Esophagus (tissue), 2 donors: ENCODE measurements at regions not wholly inside any gene's neighbourhood (a gene's known extent, or its start where the extent isn't known, plus 50 kb on each side); places are given as distances from the start of the nearest gene placed in this dataset.

Experiments used
- H3K27ac ChIP-seq, 2 donors: one replicate each; pipeline ENCODE4 v1.5.1; 2013; ENCODE audit warnings: low read depth in 2 of 2, mild to moderate bottlenecking in 2 of 2, inconsistent platforms in 1 of 2, low read length in 1 of 2, moderate library complexity in 1 of 2
- H3K27me3 ChIP-seq, 2 donors: one replicate each; pipeline ENCODE4 v1.6.1; 2013; ENCODE audit warnings: low read length in 2 of 2, control low read depth in 1 of 2, mild to moderate bottlenecking in 1 of 2; ENCODE audit not compliant: insufficient read depth in 2 of 2, control insufficient read depth in 1 of 2
- H3K36me3 ChIP-seq, 2 donors: one replicate each; pipeline ENCODE4 v1.6.1; 2013; ENCODE audit warnings: low read length in 1 of 2; ENCODE audit not compliant: control insufficient read depth in 2 of 2, insufficient read depth in 2 of 2
- H3K4me1 ChIP-seq, 2 donors: one replicate each; pipeline ENCODE4 v1.6.1; 2013; ENCODE audit warnings: low read length in 1 of 2; ENCODE audit not compliant: control insufficient read depth in 2 of 2, insufficient read depth in 2 of 2
- H3K4me3 ChIP-seq, 2 donors: one replicate each; pipeline ENCODE4 v1.5.1; 2013; ENCODE audit warnings: low read length in 2 of 2, mild to moderate bottlenecking in 2 of 2, low read depth in 1 of 2, moderate library complexity in 1 of 2
- H3K9me3 ChIP-seq, 2 donors: one replicate each; pipeline ENCODE4 v1.6.1; 2013; ENCODE audit warnings: mild to moderate bottlenecking in 2 of 2, low read depth in 1 of 2, low read length in 1 of 2, moderate library complexity in 1 of 2; ENCODE audit not compliant: control insufficient read depth in 2 of 2, insufficient read depth in 1 of 2
- WGBS, 2 donors: extraction: QIAGEN DNeasy Blood & Tissue Kit; methylation state at CpG; one replicate each; pipeline ENCODE4 v1.1.7; 2013; 5-methylcytosine and 5-hydroxymethylcytosine counted together
- donor health status: healthy with polysubstance abuse.
- donor health status: Bipolar disorder and iron deficiency.

DNA sequence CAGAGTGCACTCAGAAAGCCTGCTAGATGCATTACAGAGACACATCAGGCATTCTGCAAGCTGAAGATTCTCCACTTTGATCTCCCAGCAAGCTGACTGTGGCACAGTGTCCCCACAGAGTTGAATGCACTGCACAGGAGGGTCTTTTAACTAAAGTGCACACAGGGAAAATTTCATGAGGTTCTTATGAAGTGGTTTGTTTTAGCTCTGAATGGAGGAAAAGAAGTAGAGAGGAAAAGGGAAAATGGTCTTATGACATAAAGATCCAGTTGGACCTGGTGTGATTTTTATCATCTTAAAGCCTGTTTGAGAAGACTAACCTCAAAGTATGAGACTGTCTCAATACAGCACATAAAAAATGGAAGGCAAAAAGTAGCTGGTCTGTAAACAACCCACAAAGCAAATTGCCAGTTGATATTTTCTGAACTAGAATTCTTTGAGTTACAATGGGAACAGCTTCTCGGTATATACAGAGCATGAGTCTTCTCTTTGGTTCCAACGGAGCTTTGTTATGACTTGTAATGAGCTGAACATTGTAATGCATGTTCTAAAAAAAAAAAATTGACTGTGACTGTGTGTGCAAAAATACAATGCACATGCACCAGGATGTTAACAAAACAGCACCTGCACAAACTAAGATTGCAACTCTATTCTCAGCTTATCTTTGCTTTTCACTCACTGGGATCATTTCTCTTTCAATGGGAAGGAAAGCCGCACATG is 383.0 kb upstream of the ID4 start:
- H3K27me3 ChIP-seq = no peaks in the 10 kb centered on the region
- no peak overlapping the region for H3K4me3 ChIP-seq
- H3K27ac ChIP-seq = no peak overlapping the region
- no peaks in the 10 kb centered on the region for H3K9me3 ChIP-seq
- WGBS, 2 donors = 36 to 40% methylated on average over 3 of the region's 3 CpGs
- peaks cover 0 to 3% of the 10 kb centered on the region in 2 donors for H3K4me1 ChIP-seq
- H3K36me3 ChIP-seq = no peaks in the 10 kb centered on the region

DNA sequence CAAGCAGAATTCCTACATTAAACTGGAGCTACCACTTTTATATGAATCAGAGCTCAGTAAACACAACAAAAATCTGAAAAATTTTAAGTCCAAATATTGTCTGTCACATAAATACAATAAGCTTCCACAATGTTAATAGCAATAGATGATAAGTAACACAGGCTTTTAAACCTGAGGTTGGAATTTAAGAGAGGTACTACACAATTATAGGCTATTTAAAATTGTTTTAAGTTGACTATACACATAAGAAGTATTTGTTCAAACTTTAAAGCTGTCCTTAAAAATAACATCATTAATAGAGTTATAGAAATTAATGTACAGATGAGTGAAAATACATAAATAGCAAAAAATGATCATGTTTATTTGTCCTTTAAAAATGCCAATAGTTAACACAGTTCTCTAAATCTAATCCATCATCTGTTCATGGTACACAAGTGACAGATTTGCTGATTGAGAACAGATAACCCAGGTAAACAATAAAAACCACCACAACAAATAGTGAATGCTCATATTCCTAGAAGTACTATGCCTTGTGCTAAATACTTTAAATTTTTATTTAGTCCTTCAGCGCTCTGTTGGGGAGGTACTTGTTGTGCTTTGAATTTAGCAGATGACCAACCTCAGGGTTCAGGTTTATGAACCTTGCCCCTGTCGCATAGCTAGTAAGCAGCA is 382.3 kb upstream of the ID4 start:
- WGBS, 2 donors = 90 to 91% methylated on average over 2 of the region's 2 CpGs
- no peak overlapping the region for H3K4me3 ChIP-seq

DNA sequence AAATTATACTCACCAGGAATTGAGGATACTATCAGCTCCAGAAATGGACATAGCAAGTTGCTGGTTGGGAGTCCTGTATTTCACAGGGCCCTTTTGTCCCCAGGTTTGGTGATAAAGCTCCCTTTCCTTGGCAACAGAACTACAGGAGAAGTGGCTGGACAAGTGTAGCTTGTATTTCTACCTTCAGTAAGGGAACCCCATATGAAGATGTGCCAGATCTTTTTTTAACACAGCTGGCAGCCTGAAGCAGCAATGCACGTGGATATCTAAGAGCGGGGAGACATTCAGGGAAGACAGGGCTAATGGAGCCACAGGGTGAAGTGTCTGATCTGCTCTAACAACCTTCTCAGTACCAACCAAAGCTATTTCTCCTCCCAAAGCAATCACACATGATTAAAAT is 373.9 kb upstream of the ID4 start:
- Histone ChIP-seq H3K4me3 (no peak overlapping the region), H3K36me3 (no peaks in the 10 kb centered on the region), H3K4me1 (peaks cover 0 to 6% of the 10 kb centered on the region in 2 donors), H3K9me3 (no peaks in the 10 kb centered on the region), H3K27ac (no peak overlapping the region), H3K27me3 (no peaks in the 10 kb centered on the region)
- 47 to 55% methylated on average over 2 of the region's 2 CpGs for WGBS, 2 donors

More for the DNA sequence above, 382.3 kb upstream of the ID4 start:
- Histone ChIP-seq H3K27ac (no peak overlapping the region), H3K4me1 (peaks cover 0 to 3% of the 10 kb centered on the region in 2 donors), H3K27me3 (no peaks in the 10 kb centered on the region), H3K36me3 (no peaks in the 10 kb centered on the region), H3K9me3 (no peaks in the 10 kb centered on the region)

DNA sequence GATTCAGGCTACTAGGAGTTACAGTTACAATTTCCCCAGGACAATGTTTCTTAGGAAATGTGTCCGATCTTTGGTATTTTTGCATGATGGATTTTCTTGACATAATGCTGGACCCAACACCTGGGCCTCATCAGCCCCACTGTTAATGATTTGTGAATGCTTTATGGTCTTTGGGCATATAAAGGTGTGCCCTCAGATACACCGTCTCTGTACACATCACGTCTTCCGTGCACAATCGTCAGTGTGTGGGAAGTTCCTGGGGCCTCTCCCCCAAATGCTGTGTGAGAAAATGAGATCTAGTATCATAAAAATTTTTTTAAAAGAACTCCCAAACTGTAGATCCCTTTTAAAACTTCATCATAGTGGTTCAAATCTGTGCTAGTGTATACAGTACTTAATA is 373.2 kb upstream of the ID4 start:
- 86 to 93% methylated on average over 5 of the region's 5 CpGs for WGBS, 2 donors
- Histone ChIP-seq H3K4me3 (no peak overlapping the region), H3K27me3 (no peaks in the 10 kb centered on the region), H3K9me3 (no peaks in the 10 kb centered on the region), H3K4me1 (peaks cover 0 to 6% of the 10 kb centered on the region in 2 donors), H3K36me3 (no peaks in the 10 kb centered on the region), H3K27ac (no peak overlapping the region)

- no peak overlapping the region for H3K4me3 ChIP-seq
- H3K9me3 ChIP-seq = no peaks in the 10 kb centered on the region
- 59 to 64% methylated on average over 10 of the region's 10 CpGs for WGBS, 2 donors
- no peaks in the 10 kb centered on the region for H3K27me3 ChIP-seq
- no peaks in the 10 kb centered on the region for H3K36me3 ChIP-seq
- no peak overlapping the region for H3K27ac ChIP-seq
- H3K4me1 ChIP-seq = peaks cover 0 to 6% of the 10 kb centered on the region in 2 donors
Observed at GRCh38 chr6:19465256-19465655, 371.9 kb upstream of the ID4 start.

- H3K27me3 ChIP-seq = no peaks in the 10 kb centered on the region
- H3K36me3 ChIP-seq = no peaks in the 10 kb centered on the region
- no peaks in the 10 kb centered on the region for H3K9me3 ChIP-seq
- peak overlapping the region in 1 of 2 donors; percentile 26 for H3K27ac ChIP-seq
- peaks cover 0 to 6% of the 10 kb centered on the region in 2 donors for H3K4me1 ChIP-seq
- 18 to 28% methylated on average over 3 of the region's 3 CpGs for WGBS, 2 donors
- H3K4me3 ChIP-seq = no peak overlapping the region
Observed at GRCh38 chr6:19465760-19466159, 371.4 kb upstream of the ID4 start.

DNA sequence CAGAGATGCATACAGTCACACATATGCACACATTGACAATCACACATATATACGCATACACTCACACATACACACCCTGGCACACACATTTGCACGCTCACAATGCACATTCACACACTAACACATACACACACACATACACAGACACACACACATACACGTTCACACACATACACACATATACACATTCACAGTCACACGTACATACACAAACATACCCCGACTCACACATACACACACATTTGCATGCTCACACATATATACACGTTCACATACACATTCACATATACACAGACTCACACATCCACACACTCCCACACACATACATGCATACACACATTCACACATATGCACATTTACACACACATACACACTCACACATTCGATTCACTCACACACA is 366.8 kb upstream of the ID4 start:
- no peaks in the 10 kb centered on the region for H3K27me3 ChIP-seq
- no peak overlapping the region for H3K27ac ChIP-seq
- 73 to 74% methylated on average over 7 of the region's 7 CpGs for WGBS, 2 donors
- H3K36me3 ChIP-seq = no peaks in the 10 kb centered on the region
- no peaks in the 10 kb centered on the region for H3K9me3 ChIP-seq
- H3K4me1 ChIP-seq = peaks cover 0 to 3% of the 10 kb centered on the region in 2 donors
- H3K4me3 ChIP-seq = no peak overlapping the region

DNA sequence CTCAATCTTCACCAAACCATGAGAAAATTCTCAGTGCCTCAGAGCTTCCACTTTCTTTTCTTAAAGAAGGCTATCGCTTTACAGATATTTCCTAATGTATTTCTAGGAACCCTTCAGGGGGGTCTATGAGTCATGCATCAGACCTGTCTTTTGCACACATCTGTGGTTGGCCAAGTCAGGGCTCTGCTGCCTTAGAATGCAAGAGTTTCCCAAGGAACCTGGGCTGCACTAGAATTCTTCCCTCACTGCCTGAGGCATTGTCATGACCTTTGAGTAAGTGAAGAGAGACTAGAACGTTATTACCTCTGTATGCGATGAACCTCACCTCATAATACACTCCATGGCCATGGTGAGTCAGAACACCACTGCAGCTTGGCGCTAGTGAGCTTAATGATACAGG is 365.0 kb upstream of the ID4 start:
- Histone ChIP-seq H3K27ac (no peak overlapping the region), H3K4me3 (no peak overlapping the region), H3K9me3 (no peaks in the 10 kb centered on the region), H3K4me1 (peaks cover 1 to 3% of the 10 kb centered on the region in 2 donors), H3K27me3 (no peaks in the 10 kb centered on the region), H3K36me3 (no peaks in the 10 kb centered on the region)
- 49 to 69% methylated on average over 4 of the region's 4 CpGs for WGBS, 2 donors

- Histone ChIP-seq H3K4me3 (no peak overlapping the region), H3K27ac (no peak overlapping the region), H3K36me3 (no peaks in the 10 kb centered on the region), H3K9me3 (no peaks in the 10 kb centered on the region), H3K27me3 (no peaks in the 10 kb centered on the region), H3K4me1 (peaks cover 3% of the 10 kb centered on the region in 2 donors)
- whole genome bisulfite sequencing, 2 donors = 61 to 71% methylated on average over 4 of the region's 4 CpGs
Observed at GRCh38 chr6:19472850-19473249, 364.3 kb upstream of the ID4 start.

DNA sequence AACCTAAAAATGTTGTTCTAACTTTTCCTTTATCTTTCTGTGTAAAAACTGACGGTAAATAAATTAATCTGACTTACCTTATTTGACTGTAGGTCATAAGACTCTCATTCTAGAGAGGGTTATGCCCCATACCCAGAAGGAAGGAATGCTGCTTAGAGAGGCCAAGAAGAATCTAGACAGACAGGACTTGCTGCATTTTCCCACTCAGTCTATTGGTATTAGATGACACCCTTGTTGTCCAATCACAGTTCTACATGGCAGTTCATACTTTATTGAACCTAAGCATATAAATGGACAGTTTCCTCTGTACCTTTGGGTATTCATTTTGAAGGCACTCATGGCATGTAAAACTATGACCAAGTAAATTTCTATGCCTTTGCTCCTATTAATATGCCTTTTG is 359.6 kb upstream of the ID4 start:
- Histone ChIP-seq H3K4me3 (no peak overlapping the region), H3K36me3 (no peaks in the 10 kb centered on the region), H3K4me1 (peaks cover 0 to 3% of the 10 kb centered on the region in 2 donors), H3K27me3 (no peaks in the 10 kb centered on the region), H3K27ac (no peak overlapping the region), H3K9me3 (no peaks in the 10 kb centered on the region)
- 78 to 89% methylated on average over 1 of the region's 1 CpG for WGBS, 2 donors
